Aorta (tissue), 5 donors: ENCODE measurements at regions not wholly inside any gene's neighbourhood (a gene's known extent, or its start where the extent isn't known, plus 50 kb on each side); places are given as distances from the start of the nearest gene placed in this dataset.

Experiments used
- ATAC-seq: fragments of 200-7000 bp; cut with Tn5 transposase; one replicate; pipeline ENCODE4 v1.9.1; 2022; ENCODE audit warnings: moderate library complexity; ENCODE audit not compliant: low FRiP score
- DNase-seq, 2 donors: peaks; one replicate each; pipeline ENCODE4 v3.0.0-alpha.2; 2020
- H3K27ac ChIP-seq, 2 donors: one replicate each; pipeline ENCODE4 v1.5.1; 2013; ENCODE audit warnings: low read length in 2 of 2, mild to moderate bottlenecking in 2 of 2, moderate library complexity in 2 of 2, control low read depth in 1 of 2, inconsistent platforms in 1 of 2, low read depth in 1 of 2
- H3K27me3 ChIP-seq, 2 donors: one replicate each; pipeline ENCODE4 v1.6.1; 2013; ENCODE audit warnings: control low read depth in 1 of 2, low read length in 1 of 2, mild to moderate bottlenecking in 1 of 2, moderate library complexity in 1 of 2; ENCODE audit not compliant: insufficient read depth in 2 of 2, control insufficient read depth in 1 of 2
- H3K36me3 ChIP-seq, 2 donors: one replicate each; pipeline ENCODE4 v1.6.1; 2013; ENCODE audit warnings: control low read depth in 1 of 2, low read length in 1 of 2, mild to moderate bottlenecking in 1 of 2; ENCODE audit not compliant: insufficient read depth in 2 of 2, control insufficient read depth in 1 of 2
- H3K4me1 ChIP-seq, 2 donors: one replicate each; pipeline ENCODE4 v1.6.1; 2013; ENCODE audit warnings: low read length in 2 of 2, control low read depth in 1 of 2, mild to moderate bottlenecking in 1 of 2, moderate library complexity in 1 of 2; ENCODE audit not compliant: insufficient read depth in 2 of 2, control insufficient read depth in 1 of 2
- H3K4me3 ChIP-seq, 2 donors: one replicate each; pipeline ENCODE4 v1.5.1; 2013; ENCODE audit warnings: low read length in 2 of 2, control low read depth in 1 of 2, mild to moderate bottlenecking in 1 of 2
- H3K9me3 ChIP-seq: one replicate; pipeline ENCODE4 v1.6.1; 2013; ENCODE audit warnings: mild to moderate bottlenecking, low read length; ENCODE audit not compliant: control insufficient read depth
- WGBS, 2 donors: extraction: QIAGEN DNeasy Blood & Tissue Kit; methylation state at CpG; one replicate each; pipeline ENCODE4 v1.1.7; 2013; 5-methylcytosine and 5-hydroxymethylcytosine counted together
- intact Hi-C, 2 donors: fragments of 100-400 bp; cut with DNase I; formaldehyde crosslinking; loops; one replicate each; pipeline versions ENCODE4 v1.14.2 to v1.15.0; 2022
- donor health status: healthy with polysubstance abuse.
- donor health status: Bipolar disorder and iron deficiency.
- donor health status: DM: no; HTN: no; CAD: no.
- donor health status: DM: no; HTN: no; CAD: no.
- donor health status: DM: yes; HTN: yes; CAD: no.

DNA sequence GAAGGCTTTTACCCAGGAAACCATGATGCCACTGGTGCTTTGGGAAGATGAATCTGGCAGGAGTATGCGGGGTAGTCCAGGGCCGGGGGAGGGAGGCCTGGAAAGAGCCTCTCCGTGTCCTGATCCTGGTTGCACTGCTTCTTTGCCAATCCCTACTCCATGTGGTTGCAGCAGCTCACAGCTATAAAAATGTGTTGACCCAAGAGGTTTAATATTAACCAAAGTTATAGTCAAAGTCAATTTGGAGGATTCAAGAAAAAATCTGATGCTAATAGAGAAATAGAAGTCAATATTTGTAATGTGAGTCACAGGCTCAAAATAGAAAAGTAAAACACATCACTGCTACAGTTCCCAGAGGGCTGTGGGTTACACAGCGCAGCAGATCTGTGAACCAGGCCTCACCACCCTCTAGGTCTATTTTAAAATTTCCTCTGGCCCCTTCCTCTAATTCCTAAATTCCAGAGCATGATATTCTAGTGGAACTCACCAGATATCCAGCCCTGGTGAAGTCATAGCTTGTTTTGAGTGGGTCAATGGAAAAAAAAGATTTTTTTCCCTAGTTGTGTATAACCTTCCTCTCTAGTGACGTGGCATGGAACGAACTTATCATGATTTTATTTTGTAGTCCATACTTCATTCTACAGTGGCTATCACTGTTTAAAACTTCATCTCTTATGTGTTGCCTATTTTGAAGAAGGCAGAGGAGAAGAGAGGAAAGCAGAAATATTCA, 63.2 kb upstream of the BMP2 start:
- intact Hi-C loops: loop anchor here in 1 of 2 donors (5.0 to 10.0 kb wide), 3 partner anchors 62 to 439 kb away; partner anchors contain the start of gene BMP2
- DNase-seq: no peak
- peak; percentile 87 for ATAC-seq
- peak overlapping the region; percentile 95 to 100 for H3K27ac ChIP-seq
- no peak overlapping the region for H3K4me3 ChIP-seq
- WGBS, 2 donors: 3 to 7% methylated on average over 6 of the region's 6 CpGs
- H3K36me3 ChIP-seq: no peaks in the 10 kb centered on the region
- no peaks in the 10 kb centered on the region for H3K9me3 ChIP-seq
- no peaks in the 10 kb centered on the region for H3K27me3 ChIP-seq
- peaks cover 2 to 6% of the 10 kb centered on the region in 2 donors for H3K4me1 ChIP-seq

DNA sequence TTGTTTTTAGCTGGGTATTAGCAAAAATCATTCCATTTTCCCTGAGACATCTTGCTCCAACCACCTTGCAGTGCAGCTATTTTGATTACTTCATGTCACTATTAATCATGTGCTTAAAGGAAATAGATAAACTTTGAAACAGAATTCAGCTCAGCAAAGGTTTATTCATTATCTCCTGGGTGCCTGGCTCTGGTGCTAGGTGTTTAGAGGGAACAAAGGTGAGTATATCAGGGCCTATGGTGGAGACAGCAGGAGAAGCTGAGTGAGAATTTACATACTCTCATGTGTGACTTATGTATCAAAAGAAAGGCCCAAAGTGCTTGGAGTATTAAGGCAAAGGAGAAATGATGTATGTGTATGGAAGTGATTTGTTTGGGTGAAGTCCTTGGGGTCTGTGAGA, 63.8 kb upstream of the BMP2 start:
- Histone ChIP-seq H3K27me3 (no peaks in the 10 kb centered on the region), H3K27ac (peak overlapping the region; percentile 87 to 95), H3K36me3 (no peaks in the 10 kb centered on the region), H3K4me3 (no peak overlapping the region), H3K4me1 (peaks cover 2 to 6% of the 10 kb centered on the region in 2 donors), H3K9me3 (no peaks in the 10 kb centered on the region)
- DNase-seq: no peak
- intact Hi-C loops: loop anchor here in 1 of 2 donors (5.0 to 10.0 kb wide), 3 partner anchors 61 to 439 kb away; partner anchors contain the start of gene BMP2
- ATAC-seq: no peak

DNA sequence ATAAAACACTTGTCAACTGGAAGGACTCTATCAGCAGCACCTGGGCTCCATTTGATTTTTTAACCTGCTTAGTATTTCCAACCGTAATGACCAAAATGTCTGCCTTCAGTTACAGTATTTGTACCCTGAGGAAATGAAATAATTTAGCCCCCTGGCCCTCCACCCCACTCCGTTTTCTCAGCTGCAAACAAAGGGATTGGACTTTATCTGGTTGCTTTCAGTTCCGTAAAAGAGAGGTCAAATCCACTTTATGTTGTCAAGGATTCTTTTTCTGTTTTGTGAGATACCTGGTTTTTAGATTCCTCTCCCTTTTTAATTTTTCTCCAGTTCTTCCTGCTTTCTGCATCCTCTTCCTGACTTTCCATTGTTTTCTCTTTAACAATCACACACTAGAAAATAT, 64.4 kb upstream of the BMP2 start:
- no peak for ATAC-seq

DNA sequence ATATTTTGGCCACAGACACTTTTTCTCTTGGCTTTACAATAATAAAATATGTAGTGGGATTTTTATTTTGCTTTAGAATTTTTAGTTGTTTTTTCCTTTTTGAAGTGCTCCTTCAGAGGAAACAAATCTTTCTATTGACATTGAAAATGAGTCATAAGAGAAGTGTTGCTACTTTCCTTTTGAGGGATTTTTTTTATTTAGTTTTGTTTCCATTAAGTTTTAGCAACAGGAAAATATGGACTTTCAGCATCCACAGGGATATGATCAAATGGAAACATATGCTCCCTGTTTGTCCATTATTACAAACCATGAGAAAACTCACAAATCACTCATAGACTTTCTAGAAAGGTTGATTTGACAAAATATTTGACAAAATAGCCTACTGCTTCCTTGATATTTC, 65.3 kb upstream of the BMP2 start:
- DNase-seq: no peak
- H3K27me3 ChIP-seq: no peaks in the 10 kb centered on the region
- peaks cover 2 to 6% of the 10 kb centered on the region in 2 donors for H3K4me1 ChIP-seq
- no peaks in the 10 kb centered on the region for H3K36me3 ChIP-seq
- no peak overlapping the region for H3K4me3 ChIP-seq
- no peaks in the 10 kb centered on the region for H3K9me3 ChIP-seq
- H3K27ac ChIP-seq: no peak overlapping the region
- ATAC-seq: no peak
- intact Hi-C loops: loop anchor here in 1 of 2 donors (5.0 to 10.0 kb wide), 3 partner anchors 60 to 437 kb away; partner anchors contain the start of gene BMP2

More for the DNA sequence above, 64.4 kb upstream of the BMP2 start:
- H3K4me3 ChIP-seq: no peak overlapping the region
- no peaks in the 10 kb centered on the region for H3K9me3 ChIP-seq
- DNase-seq: no peak
- peaks cover 2 to 6% of the 10 kb centered on the region in 2 donors for H3K4me1 ChIP-seq
- intact Hi-C loops: loop anchor here in 1 of 2 donors (5.0 to 10.0 kb wide), 3 partner anchors 61 to 438 kb away; partner anchors contain the start of gene BMP2
- WGBS, 2 donors: 95 to 97% methylated on average over 3 of the region's 3 CpGs
- no peaks in the 10 kb centered on the region for H3K27me3 ChIP-seq
- H3K36me3 ChIP-seq: no peaks in the 10 kb centered on the region
- peak overlapping the region in 1 of 2 donors; percentile 87 for H3K27ac ChIP-seq

DNA sequence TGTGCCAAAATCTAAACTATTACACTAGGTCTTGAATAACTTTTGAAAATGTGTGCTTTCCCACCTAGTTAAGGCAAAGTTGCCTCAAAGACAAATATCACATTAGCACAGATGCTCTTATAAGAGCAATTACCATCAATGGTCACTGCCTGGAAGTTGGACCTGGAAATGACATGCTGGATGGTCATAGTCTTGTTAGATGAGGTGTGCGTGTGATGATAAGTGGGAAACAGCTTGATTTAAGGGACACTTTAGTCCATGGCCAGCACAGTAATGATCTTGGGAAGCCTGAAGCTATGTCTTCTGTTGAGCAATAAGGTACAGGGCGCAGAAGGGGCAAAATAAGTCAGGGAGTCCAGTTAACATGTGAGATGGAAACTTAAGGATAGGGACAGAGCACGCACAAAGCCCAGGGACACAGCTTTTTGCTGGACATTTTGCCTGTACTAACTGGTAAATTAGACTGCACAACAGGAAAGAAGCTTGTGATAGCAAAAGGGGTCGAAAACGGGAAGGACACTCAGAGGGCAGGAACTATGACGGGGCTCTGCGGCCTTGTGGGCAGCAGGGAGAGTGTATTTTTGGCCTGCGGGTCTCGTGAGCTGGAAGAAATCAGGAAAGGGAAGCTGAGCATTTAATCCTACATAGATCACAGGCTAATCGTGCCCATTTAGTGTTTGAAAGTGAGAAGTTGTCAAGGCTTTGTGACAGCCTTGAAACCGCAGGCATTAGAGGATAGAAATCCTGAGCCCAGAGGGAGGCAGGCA, 66.7 kb upstream of the BMP2 start:
- WGBS, 2 donors: 87 to 88% methylated on average over 11 of the region's 11 CpGs
- Histone ChIP-seq H3K4me1 (peaks cover 2 to 6% of the 10 kb centered on the region in 2 donors), H3K27ac (no peak overlapping the region), H3K27me3 (no peaks in the 10 kb centered on the region), H3K36me3 (no peaks in the 10 kb centered on the region), H3K9me3 (no peaks in the 10 kb centered on the region), H3K4me3 (no peak overlapping the region)
- DNase-seq (peak in 1 of 2 donors; percentile 87), ATAC-seq (no peak)
- intact Hi-C loops: loop anchor here in 1 of 2 donors (5.0 to 10.0 kb wide), 3 partner anchors 58 to 436 kb away; partner anchors contain the start of gene BMP2

DNA sequence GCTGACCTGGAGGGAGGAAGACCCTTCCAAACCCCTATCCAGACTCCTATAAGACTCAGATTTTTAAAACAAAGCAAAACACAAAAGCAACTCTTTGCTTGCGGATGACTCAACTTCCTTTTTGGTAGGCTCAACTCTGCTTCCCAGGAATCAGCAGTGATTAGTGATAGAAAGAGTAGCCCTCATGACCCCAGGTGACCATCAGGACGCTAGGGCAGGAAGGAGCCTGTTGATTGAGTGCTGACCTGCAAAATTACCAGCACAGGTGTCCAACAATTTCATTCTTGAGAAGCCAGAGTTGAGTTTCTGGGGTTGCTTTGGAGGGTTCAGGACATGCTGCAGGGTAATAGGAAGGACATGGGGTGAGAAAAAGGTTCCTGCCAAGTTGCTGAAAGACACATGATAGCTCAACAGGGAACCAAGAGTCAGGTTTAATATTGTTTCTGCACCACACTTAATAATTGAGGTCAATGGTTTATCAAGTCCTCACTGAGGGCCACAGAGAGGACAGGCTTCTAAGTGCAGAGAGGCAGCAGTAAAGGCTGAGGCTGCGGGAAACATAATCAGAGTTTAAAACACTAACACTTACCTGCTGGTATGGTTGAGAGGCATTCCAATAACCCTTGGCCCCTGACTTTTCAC, 67.4 kb upstream of the BMP2 start:
- no peak overlapping the region for H3K4me3 ChIP-seq
- peaks cover 1 to 3% of the 10 kb centered on the region in 2 donors for H3K4me1 ChIP-seq
- ATAC-seq (no peak), DNase-seq (no peak)
- no peaks in the 10 kb centered on the region for H3K36me3 ChIP-seq
- intact Hi-C loops: loop anchor here in 1 of 2 donors (5.0 to 10.0 kb wide), 3 partner anchors 58 to 435 kb away; partner anchors contain the start of gene BMP2
- H3K27ac ChIP-seq: no peak overlapping the region
- H3K9me3 ChIP-seq: no peaks in the 10 kb centered on the region
- no peaks in the 10 kb centered on the region for H3K27me3 ChIP-seq
- 73 to 94% methylated on average over 3 of the region's 3 CpGs for WGBS, 2 donors

DNA sequence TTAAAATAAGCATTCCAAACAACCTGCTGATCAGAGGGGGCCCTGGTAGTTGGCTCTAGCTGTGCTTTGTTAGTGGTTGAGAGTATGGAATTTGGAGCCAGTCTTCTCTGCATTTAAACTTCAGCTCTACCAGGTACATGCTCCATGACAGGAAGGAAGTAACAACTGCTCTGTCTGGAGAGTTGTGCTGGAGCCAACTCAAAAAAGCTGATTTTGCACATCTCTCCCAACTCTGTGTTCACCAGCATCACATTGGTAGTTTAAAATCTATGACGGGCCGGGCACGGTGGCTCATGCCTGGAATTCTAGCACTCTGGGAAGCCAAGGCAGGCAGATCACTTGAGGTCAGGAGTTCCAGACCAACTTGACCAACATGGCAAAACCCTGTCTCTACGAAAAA, 68.8 kb upstream of the BMP2 start:
- Histone ChIP-seq H3K4me1 (no peaks in the 10 kb centered on the region), H3K36me3 (no peaks in the 10 kb centered on the region), H3K4me3 (no peak overlapping the region), H3K9me3 (no peaks in the 10 kb centered on the region), H3K27me3 (no peaks in the 10 kb centered on the region), H3K27ac (no peak overlapping the region)
- ATAC-seq (no peak), DNase-seq (no peak)
- intact Hi-C loops: no loop called here
- 95 to 96% methylated on average over 4 of the region's 4 CpGs for WGBS, 2 donors

DNA sequence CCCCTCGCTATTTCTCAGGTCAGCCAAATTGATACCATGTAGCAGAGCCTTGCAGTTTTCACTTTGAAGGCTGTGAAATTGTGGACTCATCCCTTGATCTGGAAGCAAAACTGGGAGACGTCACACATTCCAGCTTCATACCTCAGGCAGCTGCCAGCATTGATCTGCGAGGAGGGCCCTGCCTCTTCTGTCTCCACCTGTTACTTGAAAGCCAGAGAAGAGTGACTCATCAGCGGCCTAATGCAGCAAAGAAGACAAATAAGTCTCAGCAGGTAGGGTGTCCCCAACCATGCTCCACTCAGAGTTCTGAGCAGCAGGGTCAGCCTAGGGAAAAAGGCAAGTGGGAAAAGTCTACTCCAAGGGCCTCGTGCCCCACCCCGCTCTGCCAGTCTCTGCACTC, 69.4 kb upstream of the BMP2 start:
- no peak overlapping the region for H3K27ac ChIP-seq
- intact Hi-C loops: no loop called here
- WGBS, 2 donors: 96% methylated on average over 6 of the region's 6 CpGs
- no peaks in the 10 kb centered on the region for H3K4me1 ChIP-seq
- no peaks in the 10 kb centered on the region for H3K27me3 ChIP-seq
- ATAC-seq (no peak), DNase-seq (no peak)
- no peaks in the 10 kb centered on the region for H3K9me3 ChIP-seq
- H3K4me3 ChIP-seq: no peak overlapping the region
- H3K36me3 ChIP-seq: no peaks in the 10 kb centered on the region
